ENCODE measurements at regions not wholly inside any gene's neighbourhood (a gene's known extent, or its start where the extent isn't known, plus 50 kb on each side); places are given as distances from the start of the nearest gene placed in this dataset.

GRCh38 chr3:24838533-24838932, 343.9 kb upstream of the THRB start:
- Histone ChIP-seq H3K27ac (replicated peaks in 1 of 4) (peak overlapping the region; percentile 52 to 72 (median 60)), H3K36me3 (no peaks in the 10 kb centered on the region), H3K4me1 (peaks cover 0 to 59% (median 53%) of the 10 kb centered on the region in 4 donors), H3K9me3 (no peaks in the 10 kb centered on the region), H3K4me3 (no peak overlapping the region), H3K27me3 (no peaks in the 10 kb centered on the region)
- no peak for DNase-seq (ENCODE audit: extremely low spot score)
- intact Hi-C loops (cut with DNase I) = no loop called here
- TF ChIP-seq POLR2A (IDR thresholded peaks at IDR 0.05; ENCODE audit: low read depth) = no peak
- TF ChIP-seq POLR2AphosphoS5 (IDR thresholded peaks at IDR 0.05) = no peak
- TF ChIP-seq EP300 (IDR thresholded peaks at IDR 0.05) = no peak
- TF ChIP-seq CTCF (IDR thresholded peaks at IDR 0.05) = no peak

GRCh38 chr3:24843955-24844354, 349.3 kb upstream of the THRB start:
- H3K4me1 ChIP-seq = peaks cover 0 to 82% (median 76%) of the 10 kb centered on the region in 4 donors
- no peak for DNase-seq (ENCODE audit: extremely low spot score)

GRCh38 chr3:24845524-24846155, 351.0 kb upstream of the THRB start:
- TF ChIP-seq CTCF (IDR thresholded peaks at IDR 0.05) (no peak), POLR2AphosphoS5 (IDR thresholded peaks at IDR 0.05) (no peak), POLR2A (IDR thresholded peaks at IDR 0.05; ENCODE audit: low read depth) (no peak), EP300 (IDR thresholded peaks at IDR 0.05) (no peak)
- H3K4me1 ChIP-seq = peaks cover 0 to 70% (median 60%) of the 10 kb centered on the region in 4 donors
- H3K27ac ChIP-seq (replicated peaks in 1 of 4) = peak overlapping the region in 1 of 4 donors; percentile 31
- H3K36me3 ChIP-seq = no peaks in the 10 kb centered on the region
- 38% methylated on average over 3 of the region's 3 CpGs for WGBS
- no peak overlapping the region for H3K4me3 ChIP-seq
- H3K27me3 ChIP-seq = no peaks in the 10 kb centered on the region
- no peak for DNase-seq (ENCODE audit: extremely low spot score)
- intact Hi-C loops (cut with DNase I) = no loop called here
- H3K9me3 ChIP-seq = no peaks in the 10 kb centered on the region

More at GRCh38 chr3:24843955-24844354, 349.3 kb upstream of the THRB start:
- 48% methylated on average over 2 of the region's 2 CpGs for WGBS
- no peaks in the 10 kb centered on the region for H3K36me3 ChIP-seq
- intact Hi-C loops (cut with DNase I) = no loop called here
- peak overlapping the region; percentile 9 to 44 (median 26) for H3K27ac ChIP-seq (replicated peaks in 1 of 4)
- TF ChIP-seq POLR2AphosphoS5 (IDR thresholded peaks at IDR 0.05) = peak; percentile 34 to 47
- TF ChIP-seq EP300 (IDR thresholded peaks at IDR 0.05) = no peak
- H3K9me3 ChIP-seq = no peaks in the 10 kb centered on the region
- no peaks in the 10 kb centered on the region for H3K27me3 ChIP-seq
- H3K4me3 ChIP-seq = no peak overlapping the region

GRCh38 chr3:24846286-24846860, 351.7 kb upstream of the THRB start:
- Histone ChIP-seq H3K36me3 (no peaks in the 10 kb centered on the region), H3K4me3 (no peak overlapping the region), H3K27ac (replicated peaks in 1 of 4) (peak overlapping the region in 1 of 4 donors; percentile 31), H3K4me1 (peaks cover 0 to 67% (median 54%) of the 10 kb centered on the region in 4 donors), H3K27me3 (no peaks in the 10 kb centered on the region), H3K9me3 (no peaks in the 10 kb centered on the region)
- no peak for TF ChIP-seq POLR2A (IDR thresholded peaks at IDR 0.05; ENCODE audit: low read depth)
- no peak for TF ChIP-seq POLR2AphosphoS5 (IDR thresholded peaks at IDR 0.05)
- TF ChIP-seq CTCF (IDR thresholded peaks at IDR 0.05) = no peak
- no peak for TF ChIP-seq EP300 (IDR thresholded peaks at IDR 0.05)
- intact Hi-C loops (cut with DNase I) = no loop called here
- no peak for DNase-seq (ENCODE audit: extremely low spot score)
- 17% methylated on average over 1 of the region's 1 CpG for WGBS

- Histone ChIP-seq H3K27ac (replicated peaks in 1 of 4) (no peak overlapping the region), H3K36me3 (no peaks in the 10 kb centered on the region), H3K4me1 (peaks cover 0 to 41% (median 24%) of the 10 kb centered on the region in 4 donors), H3K4me3 (no peak overlapping the region), H3K9me3 (no peaks in the 10 kb centered on the region), H3K27me3 (no peaks in the 10 kb centered on the region)
- no peak for TF ChIP-seq POLR2AphosphoS5 (IDR thresholded peaks at IDR 0.05)
- TF ChIP-seq POLR2A (IDR thresholded peaks at IDR 0.05; ENCODE audit: low read depth) = no peak
- TF ChIP-seq EP300 (IDR thresholded peaks at IDR 0.05) = no peak
- TF ChIP-seq CTCF (IDR thresholded peaks at IDR 0.05) = no peak
- intact Hi-C loops (cut with DNase I) = no loop called here
- no peak for DNase-seq (ENCODE audit: extremely low spot score)
- WGBS = 30% methylated on average over 2 of the region's 2 CpGs
These were observed 355.6 kb upstream of the THRB start for GRCh38 chr3:24850245-24850644.

Data from esophagus muscularis mucosa (tissue), 4 donors.